ENCODE measurements at regions not wholly inside any gene's neighbourhood (a gene's known extent, or its start where the extent isn't known, plus 50 kb on each side); places are given as distances from the start of the nearest gene placed in this dataset.

GRCh38 chr5:124935065-124935464 is 188.6 kb upstream of the ZNF608 start:
- ChIA-PET CTCF (no interaction called here), POLR2A (ENCODE audit: unreplicated experiment) (no interaction called here)
- ATAC-seq (no peak), DNase-seq (no peak)
- no peaks in the 10 kb centered on the region for H3K4me1 ChIP-seq (ENCODE audit: insufficient read depth, low read length)
- no peaks in the 10 kb centered on the region for H3K9me2 ChIP-seq (replicated peaks; ENCODE audit: low read length)
- intact Hi-C loops (cut with micrococcal nuclease): no loop called here
- no peak overlapping the region for H3K4me3 ChIP-seq (ENCODE audit: low read length)
- TF ChIP-seq EZH2 (IDR thresholded peaks at IDR 0.05; ENCODE audit: low read length, unreplicated experiment): no peak
- TF ChIP-seq, protein P1, sequence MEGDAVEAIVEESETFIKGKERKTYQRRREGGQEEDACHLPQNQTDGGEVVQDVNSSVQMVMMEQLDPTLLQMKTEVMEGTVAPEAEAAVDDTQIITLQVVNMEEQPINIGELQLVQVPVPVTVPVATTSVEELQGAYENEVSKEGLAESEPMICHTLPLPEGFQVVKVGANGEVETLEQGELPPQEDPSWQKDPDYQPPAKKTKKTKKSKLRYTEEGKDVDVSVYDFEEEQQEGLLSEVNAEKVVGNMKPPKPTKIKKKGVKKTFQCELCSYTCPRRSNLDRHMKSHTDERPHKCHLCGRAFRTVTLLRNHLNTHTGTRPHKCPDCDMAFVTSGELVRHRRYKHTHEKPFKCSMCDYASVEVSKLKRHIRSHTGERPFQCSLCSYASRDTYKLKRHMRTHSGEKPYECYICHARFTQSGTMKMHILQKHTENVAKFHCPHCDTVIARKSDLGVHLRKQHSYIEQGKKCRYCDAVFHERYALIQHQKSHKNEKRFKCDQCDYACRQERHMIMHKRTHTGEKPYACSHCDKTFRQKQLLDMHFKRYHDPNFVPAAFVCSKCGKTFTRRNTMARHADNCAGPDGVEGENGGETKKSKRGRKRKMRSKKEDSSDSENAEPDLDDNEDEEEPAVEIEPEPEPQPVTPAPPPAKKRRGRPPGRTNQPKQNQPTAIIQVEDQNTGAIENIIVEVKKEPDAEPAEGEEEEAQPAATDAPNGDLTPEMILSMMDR (conservative IDR thresholded peaks at IDR 0.05; ENCODE audit: low read depth, low read length): no peak
- no peak for TF ChIP-seq EZH2phosphoT487 (IDR thresholded peaks at IDR 0.05; ENCODE audit: borderline replicate concordance, low read length)
- no peaks in the 10 kb centered on the region for H4K20me1 ChIP-seq (ENCODE audit: low read length)
- no peaks in the 10 kb centered on the region for H3K27me3 ChIP-seq (ENCODE audit: low read length)
- H3K9ac ChIP-seq (ENCODE audit: low read length): no peak overlapping the region
- no peak overlapping the region for H3K4me2 ChIP-seq (ENCODE audit: low read length)
- no peak overlapping the region for H2AFZ ChIP-seq (ENCODE audit: low read length)
- H3K36me3 ChIP-seq (ENCODE audit: low read depth, low read length): no peaks in the 10 kb centered on the region
- no TSS peak for BruUV-seq (replicated peaks)
- H3K79me2 ChIP-seq (ENCODE audit: low read length): no peaks in the 10 kb centered on the region
- H3K27ac ChIP-seq (ENCODE audit: low read length): no peak overlapping the region
- H3F3A ChIP-seq (ENCODE audit: low read length, unreplicated experiment): no peaks in the 10 kb centered on the region
- no peaks in the 10 kb centered on the region for H3K9me3 ChIP-seq (ENCODE audit: low read length)

- no peaks in the 10 kb centered on the region for H3K36me3 ChIP-seq (ENCODE audit: low read depth, low read length)
- CTCF ChIA-PET: no interaction called here
- H3K9me3 ChIP-seq (ENCODE audit: low read length): no peaks in the 10 kb centered on the region
- H3K9ac ChIP-seq (ENCODE audit: low read length): no peak overlapping the region
- H3K27ac ChIP-seq (ENCODE audit: low read length): no peak overlapping the region
- POLR2A ChIA-PET (ENCODE audit: unreplicated experiment): no interaction called here
- H2AFZ ChIP-seq (ENCODE audit: low read length): no peak overlapping the region
- ATAC-seq: no peak
- H3F3A ChIP-seq (ENCODE audit: low read length, unreplicated experiment): no peaks in the 10 kb centered on the region
- no peaks in the 10 kb centered on the region for H4K20me1 ChIP-seq (ENCODE audit: low read length)
- TF ChIP-seq EZH2phosphoT487 (IDR thresholded peaks at IDR 0.05; ENCODE audit: borderline replicate concordance, low read length) (no peak), EZH2 (IDR thresholded peaks at IDR 0.05; ENCODE audit: low read length, unreplicated experiment) (no peak)
- TF ChIP-seq, protein P1 (conservative IDR thresholded peaks at IDR 0.05; ENCODE audit: low read depth, low read length): no peak
- intact Hi-C loops (cut with micrococcal nuclease): no loop called here
- H3K4me3 ChIP-seq (ENCODE audit: low read length): no peak overlapping the region
- H3K79me2 ChIP-seq (ENCODE audit: low read length): no peaks in the 10 kb centered on the region
- no peaks in the 10 kb centered on the region for H3K9me2 ChIP-seq (replicated peaks; ENCODE audit: low read length)
- no peaks in the 10 kb centered on the region for H3K4me1 ChIP-seq (ENCODE audit: insufficient read depth, low read length)
- H3K27me3 ChIP-seq (ENCODE audit: low read length): no peaks in the 10 kb centered on the region
- DNase-seq: no peak
- BruUV-seq (replicated peaks): no TSS peak
- H3K4me2 ChIP-seq (ENCODE audit: low read length): no peak overlapping the region
Observed at GRCh38 chr5:124936626-124936933, 190.1 kb upstream of the ZNF608 start.

DNA sequence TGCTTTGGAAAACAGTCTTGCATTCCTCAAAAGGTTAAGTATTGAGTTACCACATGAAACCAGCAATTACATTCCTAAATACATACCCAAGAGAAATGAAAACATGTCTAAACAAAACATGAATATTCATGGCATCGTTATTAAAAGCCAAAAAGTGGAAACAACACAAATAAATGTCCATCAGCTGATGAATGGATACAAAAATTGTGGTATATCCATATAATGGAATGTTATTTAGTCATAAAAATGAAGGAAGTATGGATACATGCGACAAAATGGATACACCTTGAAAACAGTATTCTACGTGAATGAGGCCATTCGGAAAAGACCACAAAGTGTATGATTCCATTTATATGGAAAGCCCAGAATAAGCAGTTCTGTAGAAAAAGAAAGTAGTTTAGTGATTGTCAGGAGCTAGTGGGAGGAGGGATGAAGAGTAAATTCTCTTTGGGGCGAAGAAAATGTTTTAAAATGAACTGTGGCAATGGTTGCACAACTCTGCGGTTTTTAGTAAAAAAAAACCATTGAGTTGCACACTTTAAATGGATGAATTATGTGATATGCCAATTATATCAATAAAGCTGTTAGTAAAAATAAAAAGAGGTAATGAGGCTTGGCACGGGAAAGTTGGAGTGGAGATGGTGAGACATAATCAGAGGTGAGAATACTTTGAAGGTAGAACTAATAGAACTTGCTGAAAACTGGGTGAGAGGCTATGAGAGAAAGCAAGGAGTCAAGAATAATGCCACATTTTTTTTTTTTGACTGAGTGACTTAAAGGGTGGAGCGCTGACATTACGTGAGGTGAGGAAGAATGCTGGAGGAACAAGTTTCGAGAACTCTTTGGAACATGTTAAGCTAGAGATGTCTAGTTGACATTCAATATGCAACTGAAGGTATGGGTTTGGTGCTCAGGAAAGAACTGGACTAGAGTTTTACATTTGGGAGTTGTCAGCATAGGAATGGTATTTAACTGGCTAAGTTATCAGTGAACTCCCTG is 194.9 kb upstream of the ZNF608 start:
- ChIA-PET POLR2A (ENCODE audit: unreplicated experiment) (no interaction called here), CTCF (no interaction called here)
- H4K20me1 ChIP-seq (ENCODE audit: low read length): no peaks in the 10 kb centered on the region
- no peak overlapping the region for H3K27ac ChIP-seq (ENCODE audit: low read length)
- no peak for TF ChIP-seq EZH2 (IDR thresholded peaks at IDR 0.05; ENCODE audit: low read length, unreplicated experiment)
- TF ChIP-seq, protein P1 (conservative IDR thresholded peaks at IDR 0.05; ENCODE audit: low read depth, low read length): no peak
- TF ChIP-seq EZH2phosphoT487 (IDR thresholded peaks at IDR 0.05; ENCODE audit: borderline replicate concordance, low read length): no peak
- no peak overlapping the region for H3K4me2 ChIP-seq (ENCODE audit: low read length)
- H2AFZ ChIP-seq (ENCODE audit: low read length): no peak overlapping the region
- no peaks in the 10 kb centered on the region for H3K79me2 ChIP-seq (ENCODE audit: low read length)
- ATAC-seq (no peak), DNase-seq (no peak)
- H3F3A ChIP-seq (ENCODE audit: low read length, unreplicated experiment): no peaks in the 10 kb centered on the region
- H3K9me3 ChIP-seq (ENCODE audit: low read length): no peaks in the 10 kb centered on the region
- intact Hi-C loops (cut with micrococcal nuclease): no loop called here
- no peaks in the 10 kb centered on the region for H3K4me1 ChIP-seq (ENCODE audit: insufficient read depth, low read length)
- H3K9me2 ChIP-seq (replicated peaks; ENCODE audit: low read length): no peaks in the 10 kb centered on the region
- H3K27me3 ChIP-seq (ENCODE audit: low read length): no peaks in the 10 kb centered on the region
- H3K9ac ChIP-seq (ENCODE audit: low read length): no peak overlapping the region
- H3K4me3 ChIP-seq (ENCODE audit: low read length): no peak overlapping the region
- no peaks in the 10 kb centered on the region for H3K36me3 ChIP-seq (ENCODE audit: low read depth, low read length)
- BruUV-seq (replicated peaks): no TSS peak
